22Rv1 (cell line): ENCODE measurements at regions not wholly inside any gene's neighbourhood (a gene's known extent, or its start where the extent isn't known, plus 50 kb on each side); places are given as distances from the start of the nearest gene placed in this dataset.

Experiments
- H3K27ac ChIP-seq: fragments of 450-650 bp; 2 replicates; pipeline ENCODE4 v1.5.1; 2017
- ZFX ChIP-seq: fragments of 450-650 bp; IDR thresholded peaks from 2 replicates; pipeline ENCODE4 v1.6.1; 2017; ENCODE audit warnings: antibody characterized with exemption, borderline replicate concordance
- TF ChIP-seq, protein P1 (sequence below): fragments of 450-650 bp; IDR thresholded peaks from 2 replicates; pipeline ENCODE4 v1.5.1; 2017; ENCODE audit warnings: mild to moderate bottlenecking

- H3K27ac ChIP-seq, result no peak overlapping the region
- TF ChIP-seq ZFX, result no peak
- TF ChIP-seq, protein P1, sequence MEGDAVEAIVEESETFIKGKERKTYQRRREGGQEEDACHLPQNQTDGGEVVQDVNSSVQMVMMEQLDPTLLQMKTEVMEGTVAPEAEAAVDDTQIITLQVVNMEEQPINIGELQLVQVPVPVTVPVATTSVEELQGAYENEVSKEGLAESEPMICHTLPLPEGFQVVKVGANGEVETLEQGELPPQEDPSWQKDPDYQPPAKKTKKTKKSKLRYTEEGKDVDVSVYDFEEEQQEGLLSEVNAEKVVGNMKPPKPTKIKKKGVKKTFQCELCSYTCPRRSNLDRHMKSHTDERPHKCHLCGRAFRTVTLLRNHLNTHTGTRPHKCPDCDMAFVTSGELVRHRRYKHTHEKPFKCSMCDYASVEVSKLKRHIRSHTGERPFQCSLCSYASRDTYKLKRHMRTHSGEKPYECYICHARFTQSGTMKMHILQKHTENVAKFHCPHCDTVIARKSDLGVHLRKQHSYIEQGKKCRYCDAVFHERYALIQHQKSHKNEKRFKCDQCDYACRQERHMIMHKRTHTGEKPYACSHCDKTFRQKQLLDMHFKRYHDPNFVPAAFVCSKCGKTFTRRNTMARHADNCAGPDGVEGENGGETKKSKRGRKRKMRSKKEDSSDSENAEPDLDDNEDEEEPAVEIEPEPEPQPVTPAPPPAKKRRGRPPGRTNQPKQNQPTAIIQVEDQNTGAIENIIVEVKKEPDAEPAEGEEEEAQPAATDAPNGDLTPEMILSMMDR, result no peak
These were observed 265.9 kb downstream of the DLL1 start for GRCh38 chr6:170024940-170025339.

GRCh38 chr6:170023620-170024521, 267.0 kb downstream of the DLL1 start:
- no peak overlapping the region for H3K27ac ChIP-seq
- no peak for TF ChIP-seq ZFX
- TF ChIP-seq, protein P1, result no peak

DNA sequence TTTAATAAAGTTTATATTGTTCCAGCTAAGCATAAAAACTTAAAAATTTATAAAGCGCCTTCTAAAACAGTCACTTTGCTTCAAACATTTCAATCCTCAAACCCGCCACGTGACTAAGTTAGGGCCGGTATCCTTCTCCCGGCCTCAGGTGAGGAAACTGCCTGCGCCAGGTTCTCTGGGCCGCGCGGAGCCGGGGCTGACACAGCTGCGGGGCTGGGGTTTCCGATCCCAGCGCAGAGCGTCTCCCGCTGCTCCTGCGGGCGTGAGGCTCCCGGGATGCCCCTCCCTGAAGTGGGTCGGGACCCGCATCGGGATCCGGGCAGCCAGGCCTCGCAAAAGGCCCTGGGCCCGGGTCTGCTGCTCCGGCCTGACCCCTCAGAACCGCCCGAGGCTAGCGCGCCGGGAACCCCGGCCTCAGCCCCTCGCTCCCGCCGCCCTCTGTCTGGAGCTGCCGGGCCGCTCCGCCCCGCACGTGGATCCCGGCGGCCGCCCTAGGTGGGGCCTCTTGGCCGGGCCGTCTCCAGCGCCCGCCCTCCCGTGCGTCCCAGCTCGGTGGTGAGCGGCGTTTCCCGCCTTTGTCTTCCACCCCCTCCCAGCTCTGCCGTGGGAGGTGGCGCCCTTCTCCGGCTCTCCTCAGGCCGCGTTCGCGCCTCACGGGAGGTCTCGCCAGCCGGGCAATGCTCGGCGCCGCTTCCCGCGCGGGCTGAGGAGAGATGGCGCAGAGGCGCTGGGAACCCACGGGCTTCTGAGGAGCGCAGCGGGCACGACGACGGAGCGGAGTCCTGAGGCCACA, 267.9 kb downstream of the DLL1 start:
- no peak overlapping the region for H3K27ac ChIP-seq
- TF ChIP-seq, protein P1, result no peak
- no peak for TF ChIP-seq ZFX

DNA sequence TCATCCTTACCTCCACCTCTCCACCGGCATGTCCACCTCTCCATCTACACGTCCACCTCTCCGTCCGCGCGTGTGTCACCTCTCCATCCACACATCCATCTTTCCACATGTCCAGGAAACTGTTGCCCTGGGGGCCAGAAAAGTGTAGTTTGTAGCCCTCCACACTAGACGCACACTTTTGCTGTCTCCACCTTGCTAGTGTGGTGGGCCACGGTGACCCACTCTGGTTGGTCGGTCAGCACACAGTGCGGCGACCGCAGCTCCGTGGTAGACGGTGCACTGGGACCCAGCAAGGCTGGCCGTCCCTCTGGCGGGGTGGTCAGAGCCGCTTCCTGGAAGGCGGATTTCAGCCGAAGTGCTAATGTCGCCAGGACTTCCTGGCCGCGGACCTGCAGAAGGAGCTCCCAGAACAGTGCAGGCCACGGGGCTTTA, 268.6 kb downstream of the DLL1 start:
- TF ChIP-seq ZFX, result no peak
- TF ChIP-seq, protein P1, result no peak
- no peak overlapping the region for H3K27ac ChIP-seq

DNA sequence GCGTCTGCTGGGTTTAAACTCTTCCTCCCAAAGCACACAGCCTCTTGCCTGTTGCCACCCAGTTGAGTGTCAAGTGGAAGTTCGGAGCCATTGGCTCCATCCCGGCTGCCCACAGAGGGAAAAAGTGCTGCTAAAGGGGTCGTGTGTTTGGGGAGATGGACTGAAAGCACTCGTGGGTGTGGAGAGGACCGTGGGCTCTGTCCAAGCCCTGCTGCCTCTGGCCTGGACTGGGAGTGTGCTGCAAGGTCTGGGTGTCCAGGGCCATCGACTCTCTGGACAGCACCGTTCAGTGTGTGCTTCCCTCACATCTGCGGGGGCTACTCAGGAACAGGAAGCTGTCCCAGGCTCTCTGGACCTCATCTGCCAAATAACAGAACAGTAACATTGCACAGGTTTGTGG, 269.3 kb downstream of the DLL1 start:
- TF ChIP-seq, protein P1, result no peak
- TF ChIP-seq ZFX, result no peak
- no peak overlapping the region for H3K27ac ChIP-seq

GRCh38 chr6:170019818-170020583, 268.6 kb downstream of the ERMARD start:
- TF ChIP-seq, protein P1, result no peak
- TF ChIP-seq ZFX, result no peak
- H3K27ac ChIP-seq, result no peak overlapping the region
